CD14-positive monocyte (primary cell): ENCODE measurements at regions not wholly inside any gene's neighbourhood (a gene's known extent, or its start where the extent isn't known, plus 50 kb on each side); places are given as distances from the start of the nearest gene placed in this dataset.

Experiments used
- DNase-seq, 3 donors: peaks; one replicate each; pipeline ENCODE4 v3.0.0-alpha.2; 2011 to 2022
- H2AFZ ChIP-seq: 2 replicates; pipeline ENCODE4 v1.6.0; 2012; ENCODE audit warnings: mild to moderate bottlenecking, low read depth, low read length, inconsistent platforms; ENCODE audit not compliant: insufficient read depth, poor library complexity, severe bottlenecking
- H3K27ac ChIP-seq, 2 donors: 1 replicate in 1 of 2; 2 replicates in 1 of 2; pipeline ENCODE4 v1.5.1; 2012 to 2013; ENCODE audit warnings: low read length in 2 of 2, control low read depth in 1 of 2, inconsistent platforms in 1 of 2, low read depth in 1 of 2, mild to moderate bottlenecking in 1 of 2
- H3K27me3 ChIP-seq, 2 donors: one replicate each; pipeline versions ENCODE4 v1.6.0 to v1.6.1; 2011 to 2013; ENCODE audit warnings: low read length in 2 of 2; ENCODE audit not compliant: control insufficient read depth in 2 of 2, insufficient read depth in 2 of 2
- H3K36me3 ChIP-seq, 2 donors: replicated peaks in 1 of 2; 1 replicate in 1 of 2; 2 replicates in 1 of 2; pipeline versions ENCODE4 v1.5.1 to v1.6.1; 2012 to 2013; ENCODE audit warnings: low read length in 2 of 2, control low read depth in 1 of 2, inconsistent platforms in 1 of 2, mild to moderate bottlenecking in 1 of 2; ENCODE audit not compliant: insufficient read depth in 2 of 2, control insufficient read depth in 1 of 2
- H3K4me1 ChIP-seq, 2 donors: 1 replicate in 1 of 2; 2 replicates in 1 of 2; pipeline versions ENCODE4 v1.5.1 to v1.6.1; 2012 to 2013; ENCODE audit warnings: low read length in 2 of 2, control low read depth in 1 of 2, inconsistent platforms in 1 of 2, mild to moderate bottlenecking in 1 of 2, moderate library complexity in 1 of 2; ENCODE audit not compliant: insufficient read depth in 2 of 2, control insufficient read depth in 1 of 2
- H3K4me2 ChIP-seq: replicated peaks from 2 replicates; pipeline ENCODE3; 2012; ENCODE audit warnings: low read length, moderate library complexity, mild to moderate bottlenecking; ENCODE audit not compliant: poor library complexity, severe bottlenecking; ENCODE audit errors: extremely low read depth
- H3K4me3 ChIP-seq, 3 experiments: fragments of 200-600 bp in 1 of 3; sonication (generic) in 1 of 3; replicated peaks in 1 of 3; 1 replicate in 2 of 3; 2 replicates in 1 of 3; pipeline ENCODE4 v1.5.1; 2011 to 2013; ENCODE audit warnings: low read length in 3 of 3, mild to moderate bottlenecking in 3 of 3, control low read depth in 2 of 3, low read depth in 2 of 3, inconsistent platforms in 1 of 3, moderate library complexity in 1 of 3
- H3K79me2 ChIP-seq: 2 replicates; pipeline ENCODE4 v1.6.0; 2012; ENCODE audit warnings: mild to moderate bottlenecking, control low read depth, inconsistent platforms, low read length, moderate library complexity; ENCODE audit not compliant: insufficient read depth
- H3K9ac ChIP-seq: 2 replicates; pipeline ENCODE4 v1.6.0; 2017; ENCODE audit warnings: low read length, mild to moderate bottlenecking; ENCODE audit not compliant: insufficient read depth, poor library complexity, severe bottlenecking
- H3K9me3 ChIP-seq, 2 donors: replicated peaks in 1 of 2; 1 replicate in 1 of 2; 2 replicates in 1 of 2; pipeline versions ENCODE4 v1.5.1 to v1.6.1; 2012 to 2013; ENCODE audit warnings: low read length in 2 of 2, control low read depth in 1 of 2; ENCODE audit not compliant: control insufficient read depth in 1 of 2, insufficient read depth in 1 of 2
- H4K20me1 ChIP-seq: 2 replicates; pipeline ENCODE4 v1.6.0; 2012; ENCODE audit warnings: mild to moderate bottlenecking, low read length, control low read depth, moderate library complexity; ENCODE audit not compliant: insufficient read depth
- H3K27ac Mint-ChIP-seq, 7 donors: one replicate each; pipeline ENCODE4 v1.8.0; 2020; ENCODE audit warnings: mild to moderate bottlenecking in 7 of 7, mixed read lengths in 7 of 7, moderate library complexity in 6 of 7, inconsistent platforms in 2 of 7
- H3K27me3 Mint-ChIP-seq, 3 donors: one replicate each; pipeline ENCODE4 v1.8.0; 2021 to 2022; ENCODE audit warnings: low read depth in 3 of 3, mild to moderate bottlenecking in 3 of 3, mixed read lengths in 3 of 3, moderate library complexity in 3 of 3, inconsistent platforms in 1 of 3
- H3K36me3 Mint-ChIP-seq, 2 donors: one replicate each; pipeline ENCODE4 v1.8.0; 2020; ENCODE audit warnings: mixed read lengths in 2 of 2, inconsistent platforms in 1 of 2, mild to moderate bottlenecking in 1 of 2
- H3K4me1 Mint-ChIP-seq: one replicate; pipeline ENCODE4 v1.8.0; 2020; ENCODE audit warnings: mild to moderate bottlenecking, mixed read lengths
- H3K4me3 Mint-ChIP-seq, 2 donors: one replicate each; pipeline ENCODE4 v1.8.0; 2020; ENCODE audit warnings: mild to moderate bottlenecking in 2 of 2, mixed read lengths in 2 of 2, moderate library complexity in 1 of 2
- H3K9me3 Mint-ChIP-seq, 7 donors: one replicate each; pipeline ENCODE4 v1.8.0; 2020 to 2022; ENCODE audit warnings: mixed read lengths in 7 of 7, mild to moderate bottlenecking in 6 of 7, moderate library complexity in 6 of 7, inconsistent platforms in 2 of 7
- WGBS: methylation state at CpG from one replicate; pipeline ENCODE4 v1.1.5; 2013; ENCODE audit warnings: missing lambda C conversion rate; ENCODE audit not compliant: insufficient coverage; 5-methylcytosine and 5-hydroxymethylcytosine counted together
- intact Hi-C, 2 donors: fragments of 100-400 bp; cut with micrococcal nuclease; formaldehyde crosslinking; loops; one replicate each; pipeline versions ENCODE4 v1.15.0 to v1.15.1; 2023
- TF ChIP-seq, protein P1 (sequence below): fragments of 200-600 bp; IDR thresholded peaks from one replicate; pipeline ENCODE4 v1.8.0; 2022; ENCODE audit warnings: antibody characterized with exemption, mild to moderate bottlenecking

GRCh38 chr2:43169987-43170386, 56.4 kb downstream of the ZFP36L2 start:
- no peaks in the 10 kb centered on the region for H3K27me3 ChIP-seq
- Mint-ChIP-seq H3K4me3 (peak overlapping the region; percentile 80 to 95), H3K9me3 (peaks cover 0 to 4% (median 0%) of the 10 kb centered on the region in 7 donors), H3K36me3 (peaks cover 2 to 4% of the 10 kb centered on the region in 2 donors), H3K27me3 (peaks cover 0 to 4% (median 2%) of the 10 kb centered on the region in 3 donors), H3K4me1 (peaks cover 86% of the 10 kb centered on the region), H3K27ac (peak overlapping the region; percentile 98 to 100 (median 99))
- peaks cover 84 to 92% of the 10 kb centered on the region in 2 donors for H3K4me1 ChIP-seq
- H3K27ac ChIP-seq = peak overlapping the region; percentile 91 to 92
- H3K79me2 ChIP-seq = peaks cover 21% of the 10 kb centered on the region
- peak overlapping the region in 1 of 3 experiments; percentile 72 for H3K4me3 ChIP-seq
- peak overlapping the region; percentile 80 for H3K4me2 ChIP-seq
- 50% methylated on average over 2 of the region's 9 CpGs for WGBS
- peak in 1 of 3 donors; percentile 38 for DNase-seq
- no peak overlapping the region for H3K9ac ChIP-seq
- TF ChIP-seq, protein P1, sequence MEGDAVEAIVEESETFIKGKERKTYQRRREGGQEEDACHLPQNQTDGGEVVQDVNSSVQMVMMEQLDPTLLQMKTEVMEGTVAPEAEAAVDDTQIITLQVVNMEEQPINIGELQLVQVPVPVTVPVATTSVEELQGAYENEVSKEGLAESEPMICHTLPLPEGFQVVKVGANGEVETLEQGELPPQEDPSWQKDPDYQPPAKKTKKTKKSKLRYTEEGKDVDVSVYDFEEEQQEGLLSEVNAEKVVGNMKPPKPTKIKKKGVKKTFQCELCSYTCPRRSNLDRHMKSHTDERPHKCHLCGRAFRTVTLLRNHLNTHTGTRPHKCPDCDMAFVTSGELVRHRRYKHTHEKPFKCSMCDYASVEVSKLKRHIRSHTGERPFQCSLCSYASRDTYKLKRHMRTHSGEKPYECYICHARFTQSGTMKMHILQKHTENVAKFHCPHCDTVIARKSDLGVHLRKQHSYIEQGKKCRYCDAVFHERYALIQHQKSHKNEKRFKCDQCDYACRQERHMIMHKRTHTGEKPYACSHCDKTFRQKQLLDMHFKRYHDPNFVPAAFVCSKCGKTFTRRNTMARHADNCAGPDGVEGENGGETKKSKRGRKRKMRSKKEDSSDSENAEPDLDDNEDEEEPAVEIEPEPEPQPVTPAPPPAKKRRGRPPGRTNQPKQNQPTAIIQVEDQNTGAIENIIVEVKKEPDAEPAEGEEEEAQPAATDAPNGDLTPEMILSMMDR = peak; percentile 76
- no peaks in the 10 kb centered on the region for H4K20me1 ChIP-seq
- no peaks in the 10 kb centered on the region for H3K36me3 ChIP-seq
- intact Hi-C loops = loop anchor here (2.0 to 5.0 kb wide), 3 partner anchors 37 to 57 kb away; partner anchors contain the start of gene ZFP36L2 (in 1 of the 2)
- no peak overlapping the region for H2AFZ ChIP-seq
- H3K9me3 ChIP-seq = no peaks in the 10 kb centered on the region

DNA sequence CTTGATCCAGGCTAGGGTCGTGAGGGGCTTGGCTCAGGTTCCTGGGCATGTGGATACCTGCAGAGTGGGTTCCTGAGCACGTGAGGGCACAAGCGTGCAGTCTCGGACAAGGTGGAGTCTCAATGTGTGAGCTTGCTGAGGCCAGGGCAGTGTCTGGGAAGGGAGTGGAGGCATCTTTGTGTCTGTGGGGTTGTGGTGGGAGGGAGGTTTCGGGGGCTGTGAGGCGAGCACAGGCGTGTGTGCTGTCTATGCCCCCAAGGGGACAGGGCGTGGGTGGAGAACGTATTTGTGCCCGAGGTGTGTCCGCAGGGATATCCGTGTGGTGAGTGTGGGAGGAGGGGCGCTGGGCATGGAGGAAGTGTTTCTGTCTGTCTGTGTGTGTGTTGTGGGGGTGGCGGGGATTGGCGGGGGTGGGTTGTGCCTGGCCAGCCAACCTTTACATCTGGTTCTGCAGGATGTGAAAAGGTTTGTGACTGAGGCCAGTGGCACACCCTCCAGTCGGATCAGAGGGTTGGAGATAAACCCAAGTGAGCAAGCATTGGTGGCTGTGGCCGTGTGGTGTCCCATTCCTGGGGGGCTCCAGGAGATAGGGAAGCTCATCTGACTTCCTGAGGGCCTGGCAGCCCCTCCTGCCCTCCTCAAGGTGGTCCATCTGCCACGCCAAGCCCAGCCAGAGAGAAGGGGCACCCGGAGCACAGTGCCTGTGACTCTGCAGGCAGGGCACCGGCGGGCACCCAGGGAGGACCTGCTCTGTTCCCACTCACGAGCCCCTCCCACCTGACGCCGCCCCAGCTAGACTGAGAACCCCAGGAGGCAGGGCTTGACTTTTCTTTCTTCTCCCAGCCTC, 57.1 kb downstream of the ZFP36L2 start:
- H3K9me3 Mint-ChIP-seq = peaks cover 0 to 4% (median 0%) of the 10 kb centered on the region in 7 donors

More for the DNA sequence above, 57.1 kb downstream of the ZFP36L2 start:
- Histone ChIP-seq H3K27ac (peak overlapping the region; percentile 91 to 92), H3K27me3 (no peaks in the 10 kb centered on the region), H3K9me3 (no peaks in the 10 kb centered on the region), H4K20me1 (no peaks in the 10 kb centered on the region), H3K79me2 (peaks cover 21% of the 10 kb centered on the region), H3K9ac (peak overlapping the region; percentile 60), H3K4me3 (peak overlapping the region; percentile 28 to 72 (median 30)), H2AFZ (peak overlapping the region; percentile 13), H3K4me1 (peaks cover 84 to 92% of the 10 kb centered on the region in 2 donors), H3K4me2 (peak overlapping the region; percentile 80), H3K36me3 (no peaks in the 10 kb centered on the region)
- intact Hi-C loops = loop anchor here in 1 of 2 donors (2.0 kb wide), 1 partner anchor 57 kb away; the partner anchor contains the start of gene ZFP36L2
- Mint-ChIP-seq H3K4me3 (peak overlapping the region; percentile 80 to 95), H3K27me3 (peaks cover 0 to 4% (median 2%) of the 10 kb centered on the region in 3 donors), H3K36me3 (peaks cover 2 to 4% of the 10 kb centered on the region in 2 donors), H3K27ac (peak overlapping the region; percentile 98 to 100 (median 99)), H3K4me1 (peaks cover 86% of the 10 kb centered on the region)
- peak in 2 of 3 donors; percentile 52 to 55 for DNase-seq
- 37% methylated on average over 21 of the region's 24 CpGs for WGBS
- TF ChIP-seq, protein P1 = no peak
